HepG2 (cell line): ENCODE measurements at regions not wholly inside any gene's neighbourhood (a gene's known extent, or its start where the extent isn't known, plus 50 kb on each side); places are given as distances from the start of the nearest gene placed in this dataset.

Source experiments
- ATAC-seq: fragments of 200-7000 bp; cut with Tn5 transposase; 3 replicates; pipeline ENCODE4 v1.9.1; 2020; ENCODE audit warnings: mild to moderate bottlenecking, moderate library complexity
- BruUV-seq: library from RNA; stranded (reverse); fragments of 400-500 nt; replicated peaks from 2 replicates; lab custom pipeline; 2021; lab: Mats Ljungman, UMichigan
- CTCF ChIA-PET: fragments of 300-600 bp; formaldehyde crosslinking; extraction: SDS; loops from one replicate; lab custom pipeline; 2021; ENCODE audit warnings: low total read pairs, inconsistent platforms, low intra/inter-chr PET ratio; lab: Yijun Ruan, JAX
- POLR2A ChIA-PET: fragments of 350-600 bp; sonication (Branson Sonifier 250); formaldehyde crosslinking; loops from one replicate; lab custom pipeline; 2020; ENCODE audit warnings: antibody characterized with exemption, inconsistent platforms; lab: Yijun Ruan, JAX
- DNase-seq: peaks from one replicate; pipeline ENCODE4 v3.0.0-alpha.2; 2015; ENCODE audit warnings: low spot score
- FAIRE-seq: peaks from 3 replicates; lab custom pipeline; 2011; peaks lifted over from hg19 to GRCh38; lab: Jason Lieb, UNC
- H2AFZ ChIP-seq: one replicate; pipeline ENCODE4 v1.6.1; 2011; ENCODE audit warnings: low read length, inconsistent platforms
- H3K27ac ChIP-seq: fragments of 300-600 bp; 3 replicates; pipeline ENCODE4 v1.8.0; 2011; ENCODE audit warnings: mixed run types, mild to moderate bottlenecking, mixed read lengths, low read length, inconsistent platforms; ENCODE audit not compliant: insufficient read depth; ENCODE audit errors: extremely low read length
- H3K27me3 ChIP-seq, 2 experiments: fragments of 200-600 bp in 1 of 2; 2 replicates in 1 of 2; 3 replicates in 1 of 2; pipeline versions ENCODE4 v1.6.0 to v1.8.0; 2011; ENCODE audit warnings: low read length in 2 of 2, mild to moderate bottlenecking in 2 of 2, moderate library complexity in 2 of 2, inconsistent platforms in 1 of 2; ENCODE audit not compliant: insufficient read depth in 2 of 2, control insufficient read depth in 1 of 2
- H3K36me3 ChIP-seq, 2 experiments: fragments of 200-600 bp in 1 of 2; replicated peaks in 1 of 2; 2 replicates in 1 of 2; 3 replicates in 1 of 2; pipeline versions ENCODE4 v1.5.1 to v1.8.0; 2011; ENCODE audit warnings: low read length in 2 of 2, inconsistent platforms in 1 of 2; ENCODE audit not compliant: insufficient read depth in 2 of 2, control insufficient read depth in 1 of 2
- H3K4me1 ChIP-seq: 2 replicates; pipeline ENCODE4 v1.5.1; 2012; ENCODE audit warnings: low read length, inconsistent platforms; ENCODE audit not compliant: insufficient read depth
- H3K4me2 ChIP-seq: 2 replicates; pipeline ENCODE4 v1.6.0; 2011; ENCODE audit warnings: low read depth, low read length, inconsistent platforms
- H3K4me3 ChIP-seq, 3 experiments: fragments of 200-600 bp in 1 of 3; sonication (generic), shearing (Covaris generic) in 1 of 3; replicated peaks in 1 of 3; 2 replicates each; pipeline ENCODE4 v1.5.1; 2011 to 2016; ENCODE audit warnings: low read length in 3 of 3, inconsistent platforms in 2 of 3, low read depth in 2 of 3, mild to moderate bottlenecking in 2 of 3, control low read depth in 1 of 3, mixed read lengths in 1 of 3; ENCODE audit not compliant: insufficient read depth in 1 of 3
- H3K79me2 ChIP-seq: one replicate; pipeline ENCODE4 v1.6.1; 2011; ENCODE audit warnings: low read length, inconsistent platforms; ENCODE audit not compliant: insufficient read depth
- H3K9ac ChIP-seq: 2 replicates; pipeline ENCODE4 v1.6.0; 2011; ENCODE audit warnings: mild to moderate bottlenecking, low read depth, low read length, inconsistent platforms; ENCODE audit not compliant: insufficient read depth
- H3K9me3 ChIP-seq: 2 replicates; pipeline ENCODE4 v1.5.1; 2012; ENCODE audit warnings: mild to moderate bottlenecking, low read length
- H4K20me1 ChIP-seq: 2 replicates; pipeline ENCODE4 v1.6.0; 2011; ENCODE audit warnings: inconsistent platforms, mild to moderate bottlenecking, low read length, moderate library complexity; ENCODE audit not compliant: insufficient read depth
- BORCS8-MEF2B ChIP-seq: sonication (generic); formaldehyde crosslinking; IDR thresholded peaks from 2 replicates; pipeline ENCODE4 v1.8.0; 2022; ENCODE audit warnings: mild to moderate bottlenecking, missing genetic modification reagents
- FOSL1 ChIP-seq: sonication (generic); formaldehyde crosslinking; IDR thresholded peaks from 2 replicates; pipeline ENCODE4 v1.9.0; 2021; ENCODE audit warnings: missing genetic modification reagents, borderline replicate concordance
- FOXK2 ChIP-seq: fragments of 450-650 bp; IDR thresholded peaks from 2 replicates; pipeline ENCODE4 v1.6.1; 2016
- RFX5 ChIP-seq: IDR thresholded peaks from 2 replicates; pipeline ENCODE4 v1.6.1; 2011; ENCODE audit warnings: low read depth, low read length, improper control_type of control experiment
- SNAPC2 ChIP-seq: sonication (generic); formaldehyde crosslinking; IDR thresholded peaks from 2 replicates; pipeline ENCODE4 v1.8.1; 2022; ENCODE audit warnings: mild to moderate bottlenecking, missing genetic modification reagents
- TFAP4 ChIP-seq: sonication (generic); IDR thresholded peaks from 2 replicates; pipeline ENCODE4 v1.6.1; 2016; ENCODE audit warnings: low read depth, borderline replicate concordance
- YEATS2 ChIP-seq: sonication (generic); formaldehyde crosslinking; IDR thresholded peaks from 2 replicates; pipeline ENCODE4 v1.4.0; 2020; ENCODE audit warnings: missing genetic modification reagents, borderline replicate concordance
- ZFP36L1 ChIP-seq: sonication (generic); formaldehyde crosslinking; IDR thresholded peaks from 2 replicates; pipeline ENCODE4 v1.8.0; 2022; ENCODE audit warnings: mild to moderate bottlenecking, missing genetic modification reagents, moderate library complexity
- ZNF337 ChIP-seq: sonication (generic); formaldehyde crosslinking; IDR thresholded peaks from 2 replicates; pipeline ENCODE4 v1.5.1; 2020; ENCODE audit warnings: missing genetic modification reagents, low read depth, mild to moderate bottlenecking, borderline replicate concordance
- ZNF512 ChIP-seq: sonication (generic); formaldehyde crosslinking; IDR thresholded peaks from 2 replicates; pipeline ENCODE4 v1.4.0; 2020; ENCODE audit warnings: mild to moderate bottlenecking, missing genetic modification reagents
- ZNF891 ChIP-seq: sonication (generic); formaldehyde crosslinking; IDR thresholded peaks from 2 replicates; pipeline ENCODE4 v1.5.0; 2020; ENCODE audit warnings: mild to moderate bottlenecking, missing genetic modification reagents
- WGBS: methylation state at CpG from one replicate; pipeline ENCODE4 v1.1.6; 2017; ENCODE audit warnings: low lambda C conversion rate; 5-methylcytosine and 5-hydroxymethylcytosine counted together
- in situ Hi-C: cut with HindIII; loops from 2 replicates; pipeline ENCODE4 v1.10.0; 2017; ENCODE audit warnings: low pct_unique_long_range_greater_than_20kb; ENCODE audit not compliant: extremely low pct_ligation_motif_present
- intact Hi-C: fragments of 100-400 bp; cut with micrococcal nuclease; formaldehyde crosslinking; loops from one replicate; pipeline ENCODE4 v1.10.0; 2022; ENCODE audit not compliant: unreplicated experiment
- TF ChIP-seq, protein P1 (sequence below), 2 experiments: sonication (generic) in 1 of 2; formaldehyde crosslinking in 1 of 2; IDR thresholded peaks; 2 replicates each; pipeline versions ENCODE4 v1.5.1 to v1.6.1; 2011 to 2020; ENCODE audit warnings: borderline replicate concordance in 1 of 2, low read depth in 1 of 2, low read length in 1 of 2, mild to moderate bottlenecking in 1 of 2, missing genetic modification reagents in 1 of 2, moderate library complexity in 1 of 2
- TF ChIP-seq, protein P2 (sequence below): IDR thresholded peaks from 2 replicates; pipeline ENCODE4 v1.6.1; 2016; ENCODE audit warnings: missing compliant biosample characterization, missing genetic modification reagents, borderline replicate concordance

GRCh38 chr10:111261081-111261615, 184.3 kb downstream of the ADRA2A start:
- ChIA-PET POLR2A (no interaction called here), CTCF (no interaction called here)
- Histone ChIP-seq H3K9me3 (no peaks in the 10 kb centered on the region), H3K27me3 (peaks cover 0 to 4% of the 10 kb centered on the region in 2 experiments; a peak in 1 of 5 replicates), H3K4me2 (no peak overlapping the region), H4K20me1 (no peaks in the 10 kb centered on the region), H3K9ac (no peak overlapping the region), H3K79me2 (no peaks in the 10 kb centered on the region), H2AFZ (no peak overlapping the region), H3K27ac (no peak overlapping the region), H3K4me3 (no peak overlapping the region), H3K4me1 (no peaks in the 10 kb centered on the region), H3K36me3 (no peaks in the 10 kb centered on the region)
- WGBS: 4% methylated on average over 2 of the region's 2 CpGs
- in situ Hi-C loops (no loop called here), intact Hi-C loops (no loop called here)
- no peak for FAIRE-seq
- no TSS peak for BruUV-seq
- DNase-seq: no peak
- TF ChIP-seq ZNF337 (CRISPR knock-in tag): no peak
- ATAC-seq: no peak

GRCh38 chr10:111265341-111265740, 188.5 kb downstream of the ADRA2A start:
- no TSS peak for BruUV-seq
- Histone ChIP-seq H3K4me2 (no peak overlapping the region), H3K27ac (no peak overlapping the region), H2AFZ (no peak overlapping the region), H3K4me3 (no peak overlapping the region), H3K79me2 (no peaks in the 10 kb centered on the region), H4K20me1 (no peaks in the 10 kb centered on the region), H3K9me3 (no peaks in the 10 kb centered on the region), H3K27me3 (no peaks in the 10 kb centered on the region), H3K4me1 (no peaks in the 10 kb centered on the region), H3K9ac (no peak overlapping the region), H3K36me3 (no peaks in the 10 kb centered on the region)
- ATAC-seq (no peak), FAIRE-seq (no peak), DNase-seq (no peak)
- POLR2A ChIA-PET: no interaction called here
- CTCF ChIA-PET: no interaction called here
- in situ Hi-C loops (no loop called here), intact Hi-C loops (no loop called here)
- WGBS: 0% methylated on average over 1 of the region's 1 CpG
- no peak for TF ChIP-seq ZFP36L1
- no peak for TF ChIP-seq FOSL1
- TF ChIP-seq TFAP4: no peak
- TF ChIP-seq, protein P1, sequence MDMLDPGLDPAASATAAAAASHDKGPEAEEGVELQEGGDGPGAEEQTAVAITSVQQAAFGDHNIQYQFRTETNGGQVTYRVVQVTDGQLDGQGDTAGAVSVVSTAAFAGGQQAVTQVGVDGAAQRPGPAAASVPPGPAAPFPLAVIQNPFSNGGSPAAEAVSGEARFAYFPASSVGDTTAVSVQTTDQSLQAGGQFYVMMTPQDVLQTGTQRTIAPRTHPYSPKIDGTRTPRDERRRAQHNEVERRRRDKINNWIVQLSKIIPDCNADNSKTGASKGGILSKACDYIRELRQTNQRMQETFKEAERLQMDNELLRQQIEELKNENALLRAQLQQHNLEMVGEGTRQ (IDR thresholded peaks at IDR 0.05; ENCODE audit: low read depth, low read length): no peak
- TF ChIP-seq, protein P1 (CRISPR knock-in tag; IDR thresholded peaks at IDR 0.05; ENCODE audit: borderline replicate concordance): no peak
- no peak for TF ChIP-seq FOXK2
- no peak for TF ChIP-seq SNAPC2 (CRISPR knock-in tag)
- no peak for TF ChIP-seq BORCS8-MEF2B (CRISPR knock-in tag)
- no peak for TF ChIP-seq YEATS2 (CRISPR knock-in tag)
- no peak for TF ChIP-seq ZNF891
- TF ChIP-seq RFX5: no peak
- TF ChIP-seq, protein P2, sequence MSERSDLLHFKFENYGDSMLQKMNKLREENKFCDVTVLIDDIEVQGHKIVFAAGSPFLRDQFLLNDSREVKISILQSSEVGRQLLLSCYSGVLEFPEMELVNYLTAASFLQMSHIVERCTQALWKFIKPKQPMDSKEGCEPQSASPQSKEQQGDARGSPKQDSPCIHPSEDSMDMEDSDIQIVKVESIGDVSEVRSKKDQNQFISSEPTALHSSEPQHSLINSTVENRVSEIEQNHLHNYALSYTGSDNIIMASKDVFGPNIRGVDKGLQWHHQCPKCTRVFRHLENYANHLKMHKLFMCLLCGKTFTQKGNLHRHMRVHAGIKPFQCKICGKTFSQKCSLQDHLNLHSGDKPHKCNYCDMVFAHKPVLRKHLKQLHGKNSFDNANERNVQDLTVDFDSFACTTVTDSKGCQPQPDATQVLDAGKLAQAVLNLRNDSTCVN (CRISPR knock-in tag): no peak
- no peak for TF ChIP-seq ZNF512 (CRISPR knock-in tag)
